Chondrocyte (in vitro differentiated cells): ENCODE measurements at regions not wholly inside any gene's neighbourhood (a gene's known extent, or its start where the extent isn't known, plus 50 kb on each side); places are given as distances from the start of the nearest gene placed in this dataset.

Source experiments
- DNase-seq: peaks from one replicate; pipeline ENCODE4 v3.0.0; 2021; ENCODE audit warnings: mixed read lengths, low spot score
- H3K27ac Mint-ChIP-seq: one replicate; pipeline ENCODE4 v1.8.0; 2021; ENCODE audit warnings: mild to moderate bottlenecking, moderate library complexity, mixed read lengths; ENCODE audit not compliant: unreplicated experiment
- H3K27me3 Mint-ChIP-seq: 2 replicates; pipeline ENCODE4 v1.8.0; 2021; ENCODE audit warnings: low read depth, mixed read lengths
- H3K36me3 Mint-ChIP-seq: 2 replicates; pipeline ENCODE4 v1.8.0; 2021; ENCODE audit warnings: low read depth, mixed read lengths
- H3K4me1 Mint-ChIP-seq: 2 replicates; pipeline ENCODE4 v1.8.0; 2021; ENCODE audit warnings: low read depth, mild to moderate bottlenecking, mixed read lengths
- H3K4me3 Mint-ChIP-seq: one replicate; pipeline ENCODE4 v1.8.0; 2021; ENCODE audit warnings: mild to moderate bottlenecking, moderate library complexity, mixed read lengths; ENCODE audit not compliant: unreplicated experiment
- H3K9me3 Mint-ChIP-seq: 2 replicates; pipeline ENCODE4 v1.8.0; 2021; ENCODE audit warnings: low read depth, mixed read lengths
- CTCF ChIP-seq: fragments of 200-600 bp; sonication (generic); IDR thresholded peaks from 2 replicates; pipeline ENCODE4 v1.5.0; 2021; ENCODE audit warnings: antibody characterized with exemption, mild to moderate bottlenecking, moderate library complexity

GRCh38 chr14:97977651-97978261 lies 1180.6 kb downstream of the VRK1 start:
- Mint-ChIP-seq H3K36me3 (no peaks in the 10 kb centered on the region), H3K27ac (no peak overlapping the region), H3K9me3 (peaks cover 3% of the 10 kb centered on the region), H3K4me3 (no peak overlapping the region), H3K27me3 (peaks cover 2% of the 10 kb centered on the region), H3K4me1 (peaks cover 4% of the 10 kb centered on the region)
- TF ChIP-seq CTCF: no peak
- DNase-seq: peak; percentile 75

- H3K4me1 Mint-ChIP-seq: peaks cover 4% of the 10 kb centered on the region
Observed at GRCh38 chr14:97978341-97978740, 1181.2 kb downstream of the VRK1 start.

GRCh38 chr14:97993508-97994019 lies 1196.4 kb downstream of the VRK1 start:
- TF ChIP-seq CTCF: no peak
- H3K27ac Mint-ChIP-seq: no peak overlapping the region
- H3K9me3 Mint-ChIP-seq: peaks cover 9% of the 10 kb centered on the region
- no peak overlapping the region for H3K4me3 Mint-ChIP-seq
- H3K36me3 Mint-ChIP-seq: no peaks in the 10 kb centered on the region
- no peaks in the 10 kb centered on the region for H3K4me1 Mint-ChIP-seq
- H3K27me3 Mint-ChIP-seq: peaks cover 7% of the 10 kb centered on the region
- DNase-seq: no peak

More at GRCh38 chr14:97978341-97978740, 1181.2 kb downstream of the VRK1 start:
- no peaks in the 10 kb centered on the region for H3K36me3 Mint-ChIP-seq
- no peak overlapping the region for H3K4me3 Mint-ChIP-seq
- peak; percentile 74 for TF ChIP-seq CTCF
- H3K27me3 Mint-ChIP-seq: peaks cover 2% of the 10 kb centered on the region
- no peak for DNase-seq
- H3K9me3 Mint-ChIP-seq: peaks cover 3% of the 10 kb centered on the region
- H3K27ac Mint-ChIP-seq: no peak overlapping the region

- Mint-ChIP-seq H3K4me1 (no peaks in the 10 kb centered on the region), H3K27ac (no peak overlapping the region), H3K9me3 (peaks cover 9% of the 10 kb centered on the region), H3K36me3 (no peaks in the 10 kb centered on the region), H3K27me3 (peaks cover 7% of the 10 kb centered on the region), H3K4me3 (no peak overlapping the region)
- TF ChIP-seq CTCF: no peak
- DNase-seq: no peak
Observed at GRCh38 chr14:97994020-97994531, 1196.9 kb downstream of the VRK1 start.

- peaks cover 7% of the 10 kb centered on the region for H3K27me3 Mint-ChIP-seq
- no peak overlapping the region for H3K27ac Mint-ChIP-seq
- TF ChIP-seq CTCF: no peak
- H3K9me3 Mint-ChIP-seq: peaks cover 9% of the 10 kb centered on the region
- no peaks in the 10 kb centered on the region for H3K36me3 Mint-ChIP-seq
- DNase-seq: no peak
- no peak overlapping the region for H3K4me3 Mint-ChIP-seq
- H3K4me1 Mint-ChIP-seq: no peaks in the 10 kb centered on the region
Observed at GRCh38 chr14:97995038-97995437, 1197.9 kb downstream of the VRK1 start.
